Natural killer cell (primary cell): ENCODE measurements at regions not wholly inside any gene's neighbourhood (a gene's known extent, or its start where the extent isn't known, plus 50 kb on each side); places are given as distances from the start of the nearest gene placed in this dataset.

Experiments used
- ATAC-seq, 3 donors: fragments of 150-1000 bp in 2 of 3; fragments of 200-7000 bp in 1 of 3; cut with Tn5 transposase; 1 replicate in 1 of 3; 2 replicates in 2 of 3; pipeline ENCODE4 v1.10.0; 2021; ENCODE audit warnings: mild to moderate bottlenecking in 2 of 3, moderate library complexity in 2 of 3
- DNase-seq, 2 donors: peaks; one replicate each; pipeline versions ENCODE4 v3.0.0 to v3.0.0-alpha.2; 2013 to 2021; ENCODE audit warnings: mixed read lengths in 1 of 2
- H3K27ac ChIP-seq: one replicate; pipeline ENCODE4 v1.5.1; 2013; ENCODE audit warnings: mild to moderate bottlenecking, low read length
- H3K27me3 ChIP-seq: one replicate; pipeline ENCODE4 v1.6.1; 2013; ENCODE audit warnings: low read length; ENCODE audit not compliant: control insufficient read depth, insufficient read depth
- H3K36me3 ChIP-seq: one replicate; pipeline ENCODE4 v1.6.1; 2013; ENCODE audit warnings: low read length; ENCODE audit not compliant: control insufficient read depth, insufficient read depth
- H3K4me1 ChIP-seq: one replicate; pipeline ENCODE4 v1.6.1; 2013; ENCODE audit warnings: low read length; ENCODE audit not compliant: control insufficient read depth, insufficient read depth
- H3K4me3 ChIP-seq: one replicate; pipeline ENCODE4 v1.5.1; 2013; ENCODE audit warnings: low read length
- H3K9me3 ChIP-seq: one replicate; pipeline ENCODE4 v1.6.1; 2013; ENCODE audit warnings: low read length; ENCODE audit not compliant: control insufficient read depth, insufficient read depth
- H3K27ac Mint-ChIP-seq, 2 donors: one replicate each; pipeline ENCODE4 v1.8.0; 2022; ENCODE audit warnings: mild to moderate bottlenecking in 2 of 2, mixed read lengths in 2 of 2, moderate library complexity in 1 of 2
- H3K27me3 Mint-ChIP-seq, 2 donors: one replicate each; pipeline ENCODE4 v1.8.0; 2022; ENCODE audit warnings: low read depth in 2 of 2, mixed read lengths in 2 of 2
- H3K36me3 Mint-ChIP-seq: one replicate; pipeline ENCODE4 v1.8.0; 2022; ENCODE audit warnings: mixed read lengths
- H3K4me1 Mint-ChIP-seq, 2 donors: one replicate each; pipeline ENCODE4 v1.8.0; 2022; ENCODE audit warnings: mixed read lengths in 2 of 2
- H3K4me3 Mint-ChIP-seq: one replicate; pipeline ENCODE4 v1.8.0; 2022; ENCODE audit warnings: mild to moderate bottlenecking, moderate library complexity, mixed read lengths
- H3K9me3 Mint-ChIP-seq, 2 donors: one replicate each; pipeline ENCODE4 v1.8.0; 2022; ENCODE audit warnings: mixed read lengths in 2 of 2
- WGBS: methylation state at CpG from one replicate; pipeline ENCODE4 v1.1.7; 2013; ENCODE audit warnings: missing lambda C conversion rate; ENCODE audit not compliant: insufficient coverage; 5-methylcytosine and 5-hydroxymethylcytosine counted together
- intact Hi-C: fragments of 100-400 bp; cut with micrococcal nuclease; formaldehyde crosslinking; loops from one replicate; pipeline ENCODE4 v1.14.2; 2022
- TF ChIP-seq, protein P1 (sequence below): fragments of 200-600 bp; IDR thresholded peaks from one replicate; pipeline ENCODE4 v1.8.0; 2022; ENCODE audit warnings: antibody characterized with exemption

DNA sequence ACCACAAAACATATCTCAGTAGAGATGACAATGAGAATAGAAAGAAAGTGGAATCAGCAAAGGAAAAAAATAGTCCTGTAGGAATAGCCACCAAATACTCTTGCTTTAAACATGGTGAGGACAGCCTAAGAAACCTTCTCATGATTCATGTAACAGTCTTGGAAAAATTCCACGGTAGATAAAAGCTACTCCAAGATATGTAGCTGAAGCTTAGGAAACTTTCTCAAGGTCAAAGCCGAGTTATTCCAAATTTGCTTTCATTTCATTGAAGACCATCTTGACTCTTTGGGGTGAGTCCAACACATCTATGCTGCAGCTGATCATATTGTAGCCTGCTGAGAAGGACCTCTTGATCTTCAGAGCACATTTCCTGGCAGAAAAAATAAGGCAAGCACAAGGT lies 157.6 kb downstream of the PAH start:
- H3K36me3 ChIP-seq = no peaks in the 10 kb centered on the region
- H3K27me3 ChIP-seq = no peaks in the 10 kb centered on the region
- Mint-ChIP-seq H3K9me3 (no peaks in the 10 kb centered on the region), H3K4me1 (no peaks in the 10 kb centered on the region), H3K36me3 (no peaks in the 10 kb centered on the region), H3K27ac (no peak overlapping the region), H3K27me3 (peaks cover 7 to 9% of the 10 kb centered on the region in 2 donors), H3K4me3 (no peak overlapping the region)
- H3K4me1 ChIP-seq = no peaks in the 10 kb centered on the region
- DNase-seq = no peak
- intact Hi-C loops = no loop called here
- TF ChIP-seq, protein P1, sequence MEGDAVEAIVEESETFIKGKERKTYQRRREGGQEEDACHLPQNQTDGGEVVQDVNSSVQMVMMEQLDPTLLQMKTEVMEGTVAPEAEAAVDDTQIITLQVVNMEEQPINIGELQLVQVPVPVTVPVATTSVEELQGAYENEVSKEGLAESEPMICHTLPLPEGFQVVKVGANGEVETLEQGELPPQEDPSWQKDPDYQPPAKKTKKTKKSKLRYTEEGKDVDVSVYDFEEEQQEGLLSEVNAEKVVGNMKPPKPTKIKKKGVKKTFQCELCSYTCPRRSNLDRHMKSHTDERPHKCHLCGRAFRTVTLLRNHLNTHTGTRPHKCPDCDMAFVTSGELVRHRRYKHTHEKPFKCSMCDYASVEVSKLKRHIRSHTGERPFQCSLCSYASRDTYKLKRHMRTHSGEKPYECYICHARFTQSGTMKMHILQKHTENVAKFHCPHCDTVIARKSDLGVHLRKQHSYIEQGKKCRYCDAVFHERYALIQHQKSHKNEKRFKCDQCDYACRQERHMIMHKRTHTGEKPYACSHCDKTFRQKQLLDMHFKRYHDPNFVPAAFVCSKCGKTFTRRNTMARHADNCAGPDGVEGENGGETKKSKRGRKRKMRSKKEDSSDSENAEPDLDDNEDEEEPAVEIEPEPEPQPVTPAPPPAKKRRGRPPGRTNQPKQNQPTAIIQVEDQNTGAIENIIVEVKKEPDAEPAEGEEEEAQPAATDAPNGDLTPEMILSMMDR = no peak
- ATAC-seq = no peak
- no peaks in the 10 kb centered on the region for H3K9me3 ChIP-seq
- H3K27ac ChIP-seq = no peak overlapping the region
- 88% methylated on average over 2 of the region's 2 CpGs for WGBS
- H3K4me3 ChIP-seq = no peak overlapping the region

GRCh38 chr12:102757882-102758226 lies 159.2 kb downstream of the PAH start:
- DNase-seq (no peak), ATAC-seq (no peak)
- H3K4me1 ChIP-seq = no peaks in the 10 kb centered on the region
- Mint-ChIP-seq H3K4me3 (no peak overlapping the region), H3K36me3 (no peaks in the 10 kb centered on the region), H3K27me3 (peaks cover 7 to 9% of the 10 kb centered on the region in 2 donors), H3K27ac (no peak overlapping the region), H3K9me3 (no peaks in the 10 kb centered on the region), H3K4me1 (no peaks in the 10 kb centered on the region)
- H3K4me3 ChIP-seq = no peak overlapping the region
- H3K36me3 ChIP-seq = no peaks in the 10 kb centered on the region
- 67% methylated on average over 1 of the region's 1 CpG for WGBS
- intact Hi-C loops = no loop called here
- H3K9me3 ChIP-seq = no peaks in the 10 kb centered on the region
- H3K27ac ChIP-seq = no peak overlapping the region
- TF ChIP-seq, protein P1 = no peak
- no peaks in the 10 kb centered on the region for H3K27me3 ChIP-seq

GRCh38 chr12:102757154-102757881 lies 159.7 kb downstream of the PAH start:
- no peak for DNase-seq
- no peaks in the 10 kb centered on the region for H3K36me3 ChIP-seq
- TF ChIP-seq, protein P1 = no peak
- no peaks in the 10 kb centered on the region for H3K4me1 ChIP-seq
- H3K27me3 Mint-ChIP-seq = peaks cover 7 to 10% of the 10 kb centered on the region in 2 donors
- intact Hi-C loops = no loop called here
- H3K9me3 Mint-ChIP-seq = peaks cover 0 to under 1% of the 10 kb centered on the region in 2 donors
- no peak overlapping the region for H3K4me3 Mint-ChIP-seq
- no peaks in the 10 kb centered on the region for H3K4me1 Mint-ChIP-seq
- no peaks in the 10 kb centered on the region for H3K27me3 ChIP-seq
- WGBS = 88% methylated on average over 8 of the region's 8 CpGs
- no peak overlapping the region for H3K27ac Mint-ChIP-seq
- H3K36me3 Mint-ChIP-seq = no peaks in the 10 kb centered on the region
- no peak for ATAC-seq
- H3K4me3 ChIP-seq = no peak overlapping the region
- no peak overlapping the region for H3K27ac ChIP-seq
- no peaks in the 10 kb centered on the region for H3K9me3 ChIP-seq

DNA sequence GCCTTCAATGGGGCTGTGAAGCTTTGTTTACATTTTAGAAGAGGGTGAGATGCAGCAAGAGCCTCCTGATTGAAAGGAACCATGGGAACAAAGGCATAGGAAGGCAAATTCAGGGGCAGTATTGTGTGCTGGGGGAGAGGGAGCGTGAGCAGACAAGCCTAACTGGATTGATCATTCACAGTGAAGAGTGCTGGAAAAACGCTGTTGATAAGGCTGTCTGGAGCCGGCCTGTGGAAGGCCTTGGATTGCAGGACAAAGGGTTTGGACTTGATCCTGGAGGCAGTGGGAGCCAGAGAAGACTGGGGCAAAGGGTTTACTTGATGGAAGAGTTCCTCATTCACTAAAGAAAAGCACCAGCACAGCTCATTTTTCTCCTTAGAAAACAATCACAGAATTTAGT lies 160.5 kb downstream of the PAH start:
- no peaks in the 10 kb centered on the region for H3K36me3 Mint-ChIP-seq
- Histone ChIP-seq H3K9me3 (no peaks in the 10 kb centered on the region), H3K4me1 (no peaks in the 10 kb centered on the region), H3K36me3 (no peaks in the 10 kb centered on the region), H3K27ac (no peak overlapping the region), H3K27me3 (no peaks in the 10 kb centered on the region), H3K4me3 (no peak overlapping the region)
- H3K27ac Mint-ChIP-seq = no peak overlapping the region
- TF ChIP-seq, protein P1 = no peak
- intact Hi-C loops = no loop called here
- 82% methylated on average over 3 of the region's 3 CpGs for WGBS
- no peaks in the 10 kb centered on the region for H3K4me1 Mint-ChIP-seq
- ATAC-seq = no peak
- DNase-seq = no peak
- peaks cover 0 to 2% of the 10 kb centered on the region in 2 donors for H3K9me3 Mint-ChIP-seq
- peaks cover 7 to 12% of the 10 kb centered on the region in 2 donors for H3K27me3 Mint-ChIP-seq
- H3K4me3 Mint-ChIP-seq = no peak overlapping the region
